NB4 (cell line): ENCODE measurements at regions not wholly inside any gene's neighbourhood (a gene's known extent, or its start where the extent isn't known, plus 50 kb on each side); places are given as distances from the start of the nearest gene placed in this dataset.

Experiments used
- POLR2A ChIP-seq: IDR thresholded peaks from 2 replicates; pipeline ENCODE4 v1.6.1; 2011; ENCODE audit warnings: mild to moderate bottlenecking; ENCODE audit not compliant: insufficient read length; ENCODE audit errors: extremely low read depth
- TF ChIP-seq, protein P1 (sequence below): IDR thresholded peaks from one replicate; pipeline ENCODE4 v1.5.1; 2012; ENCODE audit warnings: low read depth, low read length

DNA sequence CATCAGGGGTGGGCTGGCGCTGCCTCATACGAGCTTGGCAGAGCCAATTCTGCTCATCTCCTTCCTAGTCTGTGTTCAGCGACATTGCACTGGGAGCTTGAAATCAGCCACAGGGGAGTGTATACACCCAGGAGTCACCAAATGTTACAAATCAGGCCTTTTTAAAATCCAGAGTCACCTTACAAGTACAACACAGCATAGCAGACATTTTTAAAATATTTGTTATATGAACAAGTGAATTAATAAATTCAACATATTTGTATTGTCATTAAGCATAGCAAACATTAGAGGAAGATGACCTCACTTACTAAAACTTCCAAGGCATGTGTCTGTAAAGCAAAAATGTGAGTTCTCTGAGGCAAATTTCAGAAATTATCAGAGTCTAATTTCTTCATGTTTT is 210.0 kb downstream of the HLX start:
- TF ChIP-seq, protein P1, sequence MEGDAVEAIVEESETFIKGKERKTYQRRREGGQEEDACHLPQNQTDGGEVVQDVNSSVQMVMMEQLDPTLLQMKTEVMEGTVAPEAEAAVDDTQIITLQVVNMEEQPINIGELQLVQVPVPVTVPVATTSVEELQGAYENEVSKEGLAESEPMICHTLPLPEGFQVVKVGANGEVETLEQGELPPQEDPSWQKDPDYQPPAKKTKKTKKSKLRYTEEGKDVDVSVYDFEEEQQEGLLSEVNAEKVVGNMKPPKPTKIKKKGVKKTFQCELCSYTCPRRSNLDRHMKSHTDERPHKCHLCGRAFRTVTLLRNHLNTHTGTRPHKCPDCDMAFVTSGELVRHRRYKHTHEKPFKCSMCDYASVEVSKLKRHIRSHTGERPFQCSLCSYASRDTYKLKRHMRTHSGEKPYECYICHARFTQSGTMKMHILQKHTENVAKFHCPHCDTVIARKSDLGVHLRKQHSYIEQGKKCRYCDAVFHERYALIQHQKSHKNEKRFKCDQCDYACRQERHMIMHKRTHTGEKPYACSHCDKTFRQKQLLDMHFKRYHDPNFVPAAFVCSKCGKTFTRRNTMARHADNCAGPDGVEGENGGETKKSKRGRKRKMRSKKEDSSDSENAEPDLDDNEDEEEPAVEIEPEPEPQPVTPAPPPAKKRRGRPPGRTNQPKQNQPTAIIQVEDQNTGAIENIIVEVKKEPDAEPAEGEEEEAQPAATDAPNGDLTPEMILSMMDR, result no peak
- no peak for TF ChIP-seq POLR2A
